HepG2 (cell line): ENCODE measurements at regions not wholly inside any gene's neighbourhood (a gene's known extent, or its start where the extent isn't known, plus 50 kb on each side); places are given as distances from the start of the nearest gene placed in this dataset.

Source experiments
- POLR2A ChIP-seq, 2 experiments: IDR thresholded peaks; 2 replicates each; pipeline ENCODE4 v1.6.1; 2011; ENCODE audit warnings: low read depth in 2 of 2, low read length in 2 of 2, mild to moderate bottlenecking in 1 of 2, moderate library complexity in 1 of 2; ENCODE audit not compliant: insufficient read depth in 1 of 2
- POLR2AphosphoS5 ChIP-seq: IDR thresholded peaks from 2 replicates; pipeline ENCODE4 v1.6.1; 2012; ENCODE audit warnings: low read depth, low read length
- REL ChIP-seq: sonication (generic); formaldehyde crosslinking; conservative IDR thresholded peaks from 2 replicates; pipeline ENCODE4 v1.8.0; 2022; ENCODE audit warnings: mild to moderate bottlenecking, missing genetic modification reagents, moderate library complexity
- SMC3 ChIP-seq: IDR thresholded peaks from 2 replicates; pipeline ENCODE4 v1.6.1; 2011; ENCODE audit warnings: low read length, improper control_type of control experiment
- XBP1 ChIP-seq: sonication (generic); formaldehyde crosslinking; IDR thresholded peaks from 2 replicates; pipeline ENCODE4 v1.5.0; 2020; ENCODE audit warnings: missing genetic modification reagents
- ZFP36L1 ChIP-seq: sonication (generic); formaldehyde crosslinking; IDR thresholded peaks from 2 replicates; pipeline ENCODE4 v1.8.0; 2022; ENCODE audit warnings: mild to moderate bottlenecking, missing genetic modification reagents, moderate library complexity
- ZNF121 ChIP-seq: sonication (generic); formaldehyde crosslinking; IDR thresholded peaks from 2 replicates; pipeline ENCODE4 v1.5.0; 2020; ENCODE audit warnings: mild to moderate bottlenecking, missing genetic modification reagents
- ZNF607 ChIP-seq: sonication (generic); formaldehyde crosslinking; IDR thresholded peaks from 2 replicates; pipeline ENCODE4 v1.5.1; 2020; ENCODE audit warnings: missing genetic modification reagents, mild to moderate bottlenecking, borderline replicate concordance
- ZNF773 ChIP-seq: sonication (generic); formaldehyde crosslinking; IDR thresholded peaks from 2 replicates; pipeline ENCODE4 v1.4.0; 2020; ENCODE audit warnings: missing genetic modification reagents, borderline replicate concordance
- ZSCAN20 ChIP-seq: sonication (generic); formaldehyde crosslinking; IDR thresholded peaks from 2 replicates; pipeline ENCODE4 v1.4.0; 2020; ENCODE audit warnings: missing genetic modification reagents, mild to moderate bottlenecking, borderline replicate concordance
- ZSCAN30 ChIP-seq: sonication (generic); formaldehyde crosslinking; IDR thresholded peaks from 2 replicates; pipeline ENCODE4 v1.5.0; 2020; ENCODE audit warnings: mild to moderate bottlenecking, missing genetic modification reagents
- TF ChIP-seq, protein P1 (sequence below): sonication (generic); formaldehyde crosslinking; IDR thresholded peaks from 2 replicates; pipeline ENCODE4 v1.5.0; 2020; ENCODE audit warnings: mild to moderate bottlenecking, missing genetic modification reagents, moderate library complexity
- TF ChIP-seq, protein P2 (sequence below): sonication (generic); formaldehyde crosslinking; IDR thresholded peaks from 2 replicates; pipeline ENCODE4 v1.5.1; 2020; ENCODE audit warnings: missing genetic modification reagents, mild to moderate bottlenecking, borderline replicate concordance
- TF ChIP-seq, protein P3 (sequence below): IDR thresholded peaks from 2 replicates; pipeline ENCODE4 v1.6.1; 2016; ENCODE audit warnings: low read depth, borderline replicate concordance

DNA sequence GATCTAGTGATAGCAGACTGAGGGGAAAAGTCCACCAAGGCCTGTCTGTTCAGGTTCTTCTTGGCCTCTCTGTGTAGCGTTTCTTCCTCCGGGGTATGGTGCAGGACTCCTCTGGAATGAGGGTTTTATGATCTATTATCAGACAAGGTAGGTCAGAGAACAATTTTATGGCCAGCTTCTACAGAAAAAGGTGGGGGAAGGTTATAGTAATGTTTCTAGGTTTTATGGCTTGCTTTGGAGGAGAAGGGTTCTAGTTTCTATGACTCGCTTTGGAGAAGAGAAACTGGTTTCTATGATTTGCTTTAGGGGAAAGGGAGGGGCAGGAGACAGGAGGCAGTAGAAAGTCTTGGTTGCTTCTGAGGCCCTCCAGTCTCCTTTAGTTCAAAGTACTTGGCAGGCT is 144.8 kb upstream of the LAMA2 start:
- TF ChIP-seq, protein P1, sequence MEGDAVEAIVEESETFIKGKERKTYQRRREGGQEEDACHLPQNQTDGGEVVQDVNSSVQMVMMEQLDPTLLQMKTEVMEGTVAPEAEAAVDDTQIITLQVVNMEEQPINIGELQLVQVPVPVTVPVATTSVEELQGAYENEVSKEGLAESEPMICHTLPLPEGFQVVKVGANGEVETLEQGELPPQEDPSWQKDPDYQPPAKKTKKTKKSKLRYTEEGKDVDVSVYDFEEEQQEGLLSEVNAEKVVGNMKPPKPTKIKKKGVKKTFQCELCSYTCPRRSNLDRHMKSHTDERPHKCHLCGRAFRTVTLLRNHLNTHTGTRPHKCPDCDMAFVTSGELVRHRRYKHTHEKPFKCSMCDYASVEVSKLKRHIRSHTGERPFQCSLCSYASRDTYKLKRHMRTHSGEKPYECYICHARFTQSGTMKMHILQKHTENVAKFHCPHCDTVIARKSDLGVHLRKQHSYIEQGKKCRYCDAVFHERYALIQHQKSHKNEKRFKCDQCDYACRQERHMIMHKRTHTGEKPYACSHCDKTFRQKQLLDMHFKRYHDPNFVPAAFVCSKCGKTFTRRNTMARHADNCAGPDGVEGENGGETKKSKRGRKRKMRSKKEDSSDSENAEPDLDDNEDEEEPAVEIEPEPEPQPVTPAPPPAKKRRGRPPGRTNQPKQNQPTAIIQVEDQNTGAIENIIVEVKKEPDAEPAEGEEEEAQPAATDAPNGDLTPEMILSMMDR: no peak
- TF ChIP-seq ZNF607 (CRISPR knock-in tag) (no peak), ZSCAN30 (CRISPR knock-in tag) (no peak), POLR2A (IDR thresholded peaks at IDR 0.05; ENCODE audit: insufficient read depth in 1 of 2, low read depth in 2 of 2, low read length in 2 of 2) (no peak), POLR2AphosphoS5 (no peak), ZSCAN20 (no peak), ZNF121 (CRISPR knock-in tag) (no peak), ZFP36L1 (no peak), XBP1 (CRISPR knock-in tag) (no peak), SMC3 (no peak), REL (CRISPR knock-in tag) (no peak), ZNF773 (CRISPR knock-in tag) (no peak)
- TF ChIP-seq, protein P2, sequence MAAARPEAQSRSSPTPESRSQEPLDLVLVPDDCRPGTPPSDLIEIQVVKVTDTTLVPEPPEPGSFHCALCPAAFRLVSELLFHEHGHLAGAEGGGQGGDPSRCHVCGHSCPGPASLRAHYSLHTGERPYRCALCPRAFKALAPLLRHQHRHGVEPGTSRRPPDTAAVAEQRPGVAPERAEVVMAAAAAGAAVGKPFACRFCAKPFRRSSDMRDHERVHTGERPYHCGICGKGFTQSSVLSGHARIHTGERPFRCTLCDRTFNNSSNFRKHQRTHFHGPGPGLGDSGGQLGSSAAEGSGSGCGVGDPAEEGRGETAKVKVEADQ (CRISPR knock-in tag): no peak
- TF ChIP-seq, protein P3, sequence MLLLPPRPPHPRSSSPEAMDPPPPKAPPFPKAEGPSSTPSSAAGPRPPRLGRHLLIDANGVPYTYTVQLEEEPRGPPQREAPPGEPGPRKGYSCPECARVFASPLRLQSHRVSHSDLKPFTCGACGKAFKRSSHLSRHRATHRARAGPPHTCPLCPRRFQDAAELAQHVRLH: no peak
